ENCODE measurements at regions not wholly inside any gene's neighbourhood (a gene's known extent, or its start where the extent isn't known, plus 50 kb on each side); places are given as distances from the start of the nearest gene placed in this dataset.
"Not testable (repeated sequence)": the region's sequence is repeated elsewhere in the genome, so short reads cannot be mapped to it uniquely, and the experiment has no call there.

DNA sequence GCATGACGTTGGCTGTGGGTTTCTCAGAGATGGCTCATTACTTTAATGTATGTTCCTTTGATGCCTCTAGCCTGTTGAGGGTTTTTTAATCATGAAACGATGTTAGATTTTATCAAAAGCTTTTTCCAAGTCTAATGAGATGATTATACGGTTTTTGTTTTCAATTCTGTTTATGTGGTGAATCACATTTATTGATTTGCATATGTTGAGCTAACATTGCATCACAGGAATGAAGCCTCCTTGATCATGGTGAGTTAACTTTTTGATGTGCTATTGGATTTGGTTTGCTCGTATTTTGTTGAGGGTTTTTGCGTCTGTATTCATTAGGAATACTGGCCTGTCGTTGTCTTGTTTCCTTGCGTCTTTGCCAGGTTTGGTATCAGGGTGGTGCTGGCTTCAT is 52.3 kb upstream of the PTPN12 start:
- Histone ChIP-seq H3K9me2 (replicated peaks; ENCODE audit: insufficient read depth) (no peaks in the 10 kb centered on the region), H2AFZ (no peak overlapping the region), H4K20me1 (ENCODE audit: insufficient read depth, poor library complexity, severe bottlenecking) (no peaks in the 10 kb centered on the region), H3K4me1 (ENCODE audit: insufficient read depth) (peaks cover 3% of the 10 kb centered on the region), H3K36me3 (replicated peaks; ENCODE audit: insufficient read depth, low read depth) (no peaks in the 10 kb centered on the region), H3K4me2 (no peak overlapping the region), H3K79me2 (no peaks in the 10 kb centered on the region), H3K4me3 (no peak overlapping the region), H3K9me3 (ENCODE audit: low read depth) (no peaks in the 10 kb centered on the region), H3K27me3 (no peaks in the 10 kb centered on the region), H3K27ac (no peak overlapping the region)
- 88% methylated on average over 7 of the region's 7 CpGs for WGBS (ENCODE audit: low lambda C conversion rate, missing lambda C conversion rate)
- no peak for DNase-seq (ENCODE audit: low spot score)
- TF ChIP-seq, protein P1, sequence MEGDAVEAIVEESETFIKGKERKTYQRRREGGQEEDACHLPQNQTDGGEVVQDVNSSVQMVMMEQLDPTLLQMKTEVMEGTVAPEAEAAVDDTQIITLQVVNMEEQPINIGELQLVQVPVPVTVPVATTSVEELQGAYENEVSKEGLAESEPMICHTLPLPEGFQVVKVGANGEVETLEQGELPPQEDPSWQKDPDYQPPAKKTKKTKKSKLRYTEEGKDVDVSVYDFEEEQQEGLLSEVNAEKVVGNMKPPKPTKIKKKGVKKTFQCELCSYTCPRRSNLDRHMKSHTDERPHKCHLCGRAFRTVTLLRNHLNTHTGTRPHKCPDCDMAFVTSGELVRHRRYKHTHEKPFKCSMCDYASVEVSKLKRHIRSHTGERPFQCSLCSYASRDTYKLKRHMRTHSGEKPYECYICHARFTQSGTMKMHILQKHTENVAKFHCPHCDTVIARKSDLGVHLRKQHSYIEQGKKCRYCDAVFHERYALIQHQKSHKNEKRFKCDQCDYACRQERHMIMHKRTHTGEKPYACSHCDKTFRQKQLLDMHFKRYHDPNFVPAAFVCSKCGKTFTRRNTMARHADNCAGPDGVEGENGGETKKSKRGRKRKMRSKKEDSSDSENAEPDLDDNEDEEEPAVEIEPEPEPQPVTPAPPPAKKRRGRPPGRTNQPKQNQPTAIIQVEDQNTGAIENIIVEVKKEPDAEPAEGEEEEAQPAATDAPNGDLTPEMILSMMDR (IDR thresholded peaks at IDR 0.05; ENCODE audit: poor library complexity): no peak
- TF ChIP-seq EZH2 (IDR thresholded peaks at IDR 0.05; ENCODE audit: borderline replicate concordance) (no peak), EZH2phosphoT487 (IDR thresholded peaks at IDR 0.05; ENCODE audit: low read depth, severe bottlenecking, unreplicated experiment) (no peak)

DNA sequence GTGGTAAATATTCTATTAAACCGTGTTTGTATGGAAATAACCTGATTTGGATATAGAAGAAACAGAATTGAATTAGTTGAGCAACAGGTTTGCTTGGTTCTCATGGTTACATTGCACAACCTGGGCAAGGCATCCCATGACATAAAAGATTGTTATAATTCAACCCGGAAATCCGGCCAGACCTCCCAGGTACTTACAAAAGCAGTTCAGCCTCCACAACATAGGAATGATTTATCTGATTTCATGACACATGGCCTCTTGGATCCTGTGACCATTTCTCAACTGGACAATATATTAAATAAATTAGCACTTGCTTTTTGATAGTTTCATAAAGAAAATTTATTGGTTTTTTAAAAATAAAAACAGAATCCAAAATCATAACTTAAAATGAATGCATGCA is 55.1 kb upstream of the PTPN12 start:
- Histone ChIP-seq H3K4me1 (ENCODE audit: insufficient read depth) (peaks cover 5% of the 10 kb centered on the region), H3K36me3 (replicated peaks; ENCODE audit: insufficient read depth, low read depth) (no peaks in the 10 kb centered on the region), H3K79me2 (no peaks in the 10 kb centered on the region), H2AFZ (no peak overlapping the region), H3K4me2 (no peak overlapping the region), H3K9me2 (replicated peaks; ENCODE audit: insufficient read depth) (no peaks in the 10 kb centered on the region), H3K4me3 (no peak overlapping the region), H3K27me3 (no peaks in the 10 kb centered on the region), H4K20me1 (ENCODE audit: insufficient read depth, poor library complexity, severe bottlenecking) (no peaks in the 10 kb centered on the region), H3K27ac (peak overlapping the region; percentile 62), H3K9me3 (ENCODE audit: low read depth) (no peaks in the 10 kb centered on the region)
- peak; percentile 76 for DNase-seq (ENCODE audit: low spot score)
- TF ChIP-seq EZH2phosphoT487 (IDR thresholded peaks at IDR 0.05; ENCODE audit: low read depth, severe bottlenecking, unreplicated experiment) (no peak), EZH2 (IDR thresholded peaks at IDR 0.05; ENCODE audit: borderline replicate concordance) (no peak)
- TF ChIP-seq, protein P1 (IDR thresholded peaks at IDR 0.05; ENCODE audit: poor library complexity): no peak
- 65% methylated on average over 3 of the region's 3 CpGs for WGBS (ENCODE audit: low lambda C conversion rate, missing lambda C conversion rate)

DNA sequence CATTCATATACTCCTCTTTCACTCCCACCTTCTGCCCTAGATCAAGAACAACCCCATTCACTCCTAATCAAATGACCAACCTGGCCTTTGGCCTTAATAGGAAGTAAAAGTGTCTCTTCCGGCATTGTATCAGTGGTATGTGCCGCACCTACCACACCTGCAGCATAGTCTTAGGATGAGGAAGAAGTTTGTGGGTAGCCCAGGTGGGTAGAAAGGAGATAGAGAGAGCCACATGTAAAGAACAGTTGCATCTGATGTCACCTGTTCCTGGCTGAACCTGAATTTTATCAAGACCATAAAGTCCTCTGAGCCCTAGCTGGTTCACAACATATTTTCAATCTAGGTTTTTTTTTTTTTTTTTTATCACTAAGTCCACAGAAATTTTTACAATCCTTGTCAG is 55.5 kb upstream of the PTPN12 start:
- Histone ChIP-seq H4K20me1 (ENCODE audit: insufficient read depth, poor library complexity, severe bottlenecking) (no peaks in the 10 kb centered on the region), H3K36me3 (replicated peaks; ENCODE audit: insufficient read depth, low read depth) (no peaks in the 10 kb centered on the region), H3K4me2 (no peak overlapping the region), H3K27ac (peak overlapping the region; percentile 62), H2AFZ (no peak overlapping the region), H3K4me1 (ENCODE audit: insufficient read depth) (peaks cover 5% of the 10 kb centered on the region), H3K9me2 (replicated peaks; ENCODE audit: insufficient read depth) (no peaks in the 10 kb centered on the region), H3K27me3 (no peaks in the 10 kb centered on the region), H3K79me2 (no peaks in the 10 kb centered on the region), H3K4me3 (no peak overlapping the region), H3K9me3 (ENCODE audit: low read depth) (no peaks in the 10 kb centered on the region)
- TF ChIP-seq EZH2 (IDR thresholded peaks at IDR 0.05; ENCODE audit: borderline replicate concordance): no peak
- no peak for TF ChIP-seq EZH2phosphoT487 (IDR thresholded peaks at IDR 0.05; ENCODE audit: low read depth, severe bottlenecking, unreplicated experiment)
- DNase-seq (ENCODE audit: low spot score): peak; percentile 24
- WGBS (ENCODE audit: low lambda C conversion rate, missing lambda C conversion rate): 88% methylated on average over 2 of the region's 2 CpGs

DNA sequence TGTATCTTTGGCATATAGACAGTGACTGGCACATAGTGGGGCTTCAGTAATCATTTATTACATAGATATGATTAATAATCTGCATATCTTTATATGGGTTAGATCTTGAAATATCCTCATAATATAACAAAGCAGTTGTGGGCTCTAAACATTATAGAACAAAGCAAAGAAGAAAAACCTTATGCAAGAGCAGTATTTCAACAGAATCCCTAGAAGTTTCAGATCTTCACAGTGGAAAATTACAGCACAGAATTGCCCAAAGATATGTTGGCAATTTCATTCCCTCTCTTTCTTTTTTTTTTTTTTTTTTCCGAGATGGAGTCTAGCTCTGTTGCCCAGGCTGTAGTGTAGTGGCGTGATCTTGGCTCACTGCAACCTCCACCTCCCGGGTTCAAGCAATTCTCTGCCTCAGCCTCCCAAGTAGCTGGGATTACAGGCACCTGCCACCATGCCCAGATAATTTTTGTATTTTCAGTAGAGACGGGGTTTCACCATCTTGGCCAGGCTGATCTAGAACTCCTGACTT is 56.9 kb upstream of the PTPN12 start:
- H4K20me1 ChIP-seq (ENCODE audit: insufficient read depth, poor library complexity, severe bottlenecking); H3K4me1 ChIP-seq (ENCODE audit: insufficient read depth); H3K4me2 ChIP-seq; H3K79me2 ChIP-seq; H3K4me3 ChIP-seq; H3K36me3 ChIP-seq (replicated peaks; ENCODE audit: insufficient read depth, low read depth); H3K27me3 ChIP-seq; H3K9me3 ChIP-seq (ENCODE audit: low read depth); H2AFZ ChIP-seq; H3K9me2 ChIP-seq (replicated peaks; ENCODE audit: insufficient read depth): not testable (repeated sequence)
- WGBS (ENCODE audit: low lambda C conversion rate, missing lambda C conversion rate): 90% methylated on average over 4 of the region's 4 CpGs
- DNase-seq (ENCODE audit: low spot score): peak; percentile 16
- H3K27ac ChIP-seq: peak overlapping the region; percentile 13

All from hepatocyte (in vitro differentiated cells).